LoVo (cell line): ENCODE measurements at regions not wholly inside any gene's neighbourhood (a gene's known extent, or its start where the extent isn't known, plus 50 kb on each side); places are given as distances from the start of the nearest gene placed in this dataset.

Experiments used
- DNase-seq: peaks from one replicate; pipeline ENCODE4 v3.0.0-alpha.2; 2016; ENCODE audit warnings: low spot score

DNA sequence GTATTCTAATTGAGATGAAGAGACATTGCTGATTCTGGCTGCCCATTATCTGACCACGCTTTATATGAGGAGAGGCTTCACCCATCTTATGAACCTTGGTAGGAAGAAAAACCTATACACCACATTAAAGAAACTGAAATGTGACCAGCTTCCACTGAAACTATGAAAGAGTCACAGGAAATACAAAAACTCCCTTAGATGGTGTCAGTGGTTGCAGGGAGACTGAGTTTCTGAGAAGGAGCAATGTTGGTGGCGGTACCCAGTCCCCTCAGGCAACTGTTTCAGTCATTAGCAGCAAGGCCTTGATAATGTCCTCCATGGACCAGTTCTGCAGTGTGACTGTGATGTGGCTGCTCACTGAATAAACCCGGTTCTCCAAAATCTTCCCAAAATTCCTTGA is 110.5 kb upstream of the FTMT start:
- no peak for DNase-seq

GRCh38 chr5:121744577-121744976 is 107.1 kb upstream of the FTMT start:
- no peak for DNase-seq

DNA sequence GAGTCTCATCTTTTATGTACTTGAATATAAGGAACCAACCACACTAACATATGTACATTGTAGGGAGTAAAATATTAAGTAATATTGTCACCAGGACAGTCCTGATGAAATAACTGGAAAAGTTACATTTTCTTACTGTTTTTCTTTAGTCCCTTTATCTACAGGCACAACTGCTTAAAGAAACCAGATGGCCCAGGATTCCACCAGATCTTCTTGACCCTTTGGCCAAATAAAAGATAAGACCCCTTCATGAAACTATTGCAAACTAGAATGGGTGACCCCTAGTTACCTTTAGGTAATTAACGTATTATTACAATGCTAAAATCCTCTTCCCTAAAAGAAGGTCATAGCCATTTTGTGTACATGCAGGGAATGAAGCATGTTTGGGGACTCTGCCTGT is 106.3 kb upstream of the FTMT start:
- no peak for DNase-seq

DNA sequence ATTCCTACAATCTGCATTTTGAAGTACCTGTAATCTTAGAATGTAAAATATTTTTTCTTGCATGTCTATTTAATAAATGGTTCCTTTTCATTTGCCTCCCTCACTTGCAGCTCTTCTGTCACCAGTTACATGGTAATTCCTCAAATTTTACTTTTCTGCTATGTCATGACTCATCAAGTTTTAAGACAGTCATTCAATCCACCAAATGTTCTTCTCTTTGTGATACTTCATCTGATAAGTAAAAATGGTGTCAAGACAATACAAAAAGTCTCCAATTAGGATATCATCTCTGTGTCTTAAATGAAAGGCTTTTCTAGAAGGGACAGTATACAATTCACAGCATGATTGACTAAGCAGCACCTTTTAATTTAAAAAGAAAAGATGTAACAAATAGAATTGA is 104.9 kb upstream of the FTMT start:
- no peak for DNase-seq

GRCh38 chr5:121748686-121749085 is 103.0 kb upstream of the FTMT start:
- DNase-seq: no peak

GRCh38 chr5:121752149-121752548 is 99.5 kb upstream of the FTMT start:
- no peak for DNase-seq

DNA sequence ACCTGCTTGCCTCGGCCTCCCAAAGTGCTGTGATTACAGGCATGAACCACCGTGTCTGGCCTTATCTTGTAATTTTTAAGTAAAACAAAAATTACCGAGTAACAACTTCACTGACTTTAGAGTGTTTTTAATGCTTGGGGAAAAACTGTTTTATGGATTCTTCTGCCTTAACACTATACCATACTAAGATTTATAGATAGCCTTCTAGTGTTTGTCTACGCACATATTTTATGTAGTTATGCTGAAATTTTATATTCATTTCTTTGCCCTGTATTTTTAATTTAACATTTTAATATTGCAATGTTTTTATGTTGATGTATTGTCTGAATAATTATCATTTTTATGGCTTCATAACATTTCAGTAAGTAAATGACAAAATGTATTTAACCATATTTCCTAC is 96.4 kb upstream of the FTMT start:
- DNase-seq: no peak

GRCh38 chr5:121757753-121758152 is 93.9 kb upstream of the FTMT start:
- DNase-seq: no peak

- no peak for DNase-seq
Measured at GRCh38 chr5:121758615-121759014, 93.1 kb upstream of the FTMT start.

- DNase-seq: no peak
Measured at GRCh38 chr5:121762426-121762825, 89.3 kb upstream of the FTMT start.

- no peak for DNase-seq
Measured at GRCh38 chr5:121763665-121764064, 88.0 kb upstream of the FTMT start.

- no peak for DNase-seq
Measured at GRCh38 chr5:121780406-121780805, 71.3 kb upstream of the FTMT start.

- no peak for DNase-seq
Measured at GRCh38 chr5:121783700-121784099, 68.0 kb upstream of the FTMT start.

- DNase-seq: no peak
Measured at GRCh38 chr5:121793791-121794190, 57.9 kb upstream of the FTMT start.

- DNase-seq: no peak
Measured at GRCh38 chr5:121795511-121795910, 56.2 kb upstream of the FTMT start.

DNA sequence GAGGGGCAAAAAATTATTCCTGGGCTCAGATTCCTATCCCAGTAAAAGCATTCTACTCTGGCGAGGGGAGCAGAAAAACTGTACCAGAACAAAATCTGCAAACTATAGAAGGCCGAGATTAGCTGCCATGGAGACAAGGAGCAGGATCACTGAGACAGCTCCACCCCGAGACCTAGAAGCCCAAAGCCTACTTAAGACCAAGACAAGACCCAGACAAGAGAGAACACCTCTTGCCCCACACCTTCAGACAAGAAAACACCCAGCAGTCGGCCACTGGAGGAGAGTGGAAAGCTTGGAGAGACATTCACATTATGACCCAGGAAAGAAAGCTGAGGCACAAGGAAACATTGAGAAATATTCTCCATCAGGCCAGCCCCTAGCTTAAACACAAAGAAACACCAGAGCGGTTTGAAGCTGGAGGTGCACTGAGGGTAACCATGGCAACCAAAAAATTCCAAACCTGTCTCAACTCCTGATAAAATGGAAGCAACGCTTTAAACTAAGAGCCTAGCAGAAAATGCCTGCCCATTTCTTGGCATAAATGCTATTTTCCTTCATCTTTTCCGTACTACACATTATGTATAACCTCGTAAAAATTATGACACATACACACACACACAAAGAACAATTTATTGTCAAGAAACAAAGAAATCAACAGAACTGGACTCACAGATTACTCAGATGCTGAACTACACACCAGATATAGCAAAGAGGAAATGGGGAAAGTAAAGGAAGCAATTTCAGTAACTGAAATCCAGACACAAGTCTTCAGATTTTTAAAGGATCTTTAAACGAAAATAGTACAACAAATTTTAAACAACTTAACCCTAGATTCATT is 53.8 kb upstream of the FTMT start:
- no peak for DNase-seq
